Left renal pelvis (tissue), 4 donors: ENCODE measurements at regions not wholly inside any gene's neighbourhood (a gene's known extent, or its start where the extent isn't known, plus 50 kb on each side); places are given as distances from the start of the nearest gene placed in this dataset.

Experiments used
- DNase-seq, 4 donors: peaks; one replicate each; pipeline ENCODE4 v3.0.0-alpha.2; 2013; ENCODE audit warnings: low read depth in 4 of 4, low spot score in 3 of 4

- no peak for DNase-seq
Measured at GRCh38 chr1:56418151-56418631, 161.2 kb downstream of the PLPP3 start.

DNA sequence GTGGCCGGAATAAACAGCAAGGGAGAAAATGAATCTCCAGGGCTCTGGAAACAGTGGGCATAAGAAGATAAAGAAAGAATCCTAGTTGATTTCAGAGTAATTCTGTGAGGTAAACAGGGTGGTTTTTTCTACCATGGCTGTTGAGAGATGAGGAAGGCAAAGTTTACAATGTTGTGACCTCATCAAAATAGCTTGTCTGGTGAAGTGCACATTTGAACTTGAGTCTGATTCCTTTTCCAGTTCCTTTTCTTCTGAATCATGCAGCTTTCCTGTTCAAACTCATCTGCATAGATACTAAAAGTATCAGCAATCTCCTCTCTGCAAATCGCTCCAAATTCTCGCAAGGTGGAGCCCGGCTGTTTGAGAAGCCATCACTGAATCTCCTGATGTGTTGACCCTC lies 161.7 kb downstream of the PLPP3 start:
- DNase-seq, result no peak

DNA sequence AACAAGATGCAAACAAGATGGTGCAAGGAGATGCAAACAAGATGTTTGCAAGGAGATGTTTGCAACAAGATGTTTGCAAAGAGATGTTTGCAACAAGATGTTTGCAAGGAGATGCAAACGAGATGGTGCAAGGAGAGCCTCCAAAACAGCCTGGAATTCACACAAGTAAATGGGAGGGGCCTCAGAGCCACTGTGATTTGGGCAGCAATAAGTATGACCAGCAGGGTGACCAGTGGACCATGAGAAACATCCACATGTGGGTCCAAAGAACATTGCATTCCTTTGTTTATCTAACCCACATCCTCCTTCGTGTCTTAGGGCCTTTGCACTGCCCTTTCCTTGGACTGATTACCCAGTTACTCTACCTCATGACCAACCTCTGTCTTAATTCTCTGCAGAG lies 162.9 kb downstream of the PLPP3 start:
- no peak for DNase-seq

GRCh38 chr1:56415720-56416119 lies 163.6 kb downstream of the PLPP3 start:
- DNase-seq, result no peak

- no peak for DNase-seq
Measured at GRCh38 chr1:56415258-56415657, 164.1 kb downstream of the PLPP3 start.

GRCh38 chr1:56414728-56415224 lies 164.6 kb downstream of the PLPP3 start:
- DNase-seq, result no peak

- DNase-seq, result no peak
Measured at GRCh38 chr1:56413671-56414199, 165.6 kb downstream of the PLPP3 start.

GRCh38 chr1:56411484-56412180 lies 167.7 kb downstream of the PLPP3 start:
- no peak for DNase-seq

DNA sequence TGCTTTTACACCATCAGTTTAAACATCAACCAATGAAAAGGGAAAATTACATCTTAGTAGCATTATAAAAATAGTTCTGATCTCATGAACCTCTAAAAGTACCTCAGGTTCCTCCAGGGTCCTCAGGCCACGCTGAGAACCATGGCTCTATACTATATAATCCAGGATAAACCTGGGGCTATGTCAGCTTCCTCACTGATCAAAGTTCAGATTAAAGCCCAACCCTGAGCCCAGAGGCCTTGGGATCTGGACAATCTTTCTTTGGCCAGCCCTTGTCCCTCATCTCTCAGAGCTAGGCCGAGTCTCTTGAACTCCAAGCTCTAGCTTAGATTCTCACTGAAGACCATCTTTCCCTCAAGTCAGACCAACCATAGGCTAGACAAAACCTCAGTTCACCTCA lies 168.3 kb downstream of the PLPP3 start:
- no peak for DNase-seq

DNA sequence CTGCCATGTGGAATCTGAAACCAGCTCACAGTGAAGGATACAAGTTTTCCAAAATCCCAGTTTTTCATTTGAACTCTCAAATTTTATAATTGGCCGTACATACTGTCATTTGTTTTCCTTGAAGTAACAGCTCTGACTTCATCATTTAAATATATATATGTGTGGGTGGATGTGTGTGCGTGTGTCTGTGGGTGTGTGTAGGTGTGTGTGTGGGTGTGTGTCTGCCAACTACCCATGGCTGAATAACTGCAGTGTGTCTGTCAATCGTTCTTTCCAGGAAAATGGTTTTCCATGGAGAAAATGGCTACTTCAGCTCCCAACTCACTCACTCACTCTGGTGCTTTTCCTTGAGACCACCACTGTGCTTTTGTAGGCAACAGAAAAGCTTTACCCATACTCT lies 169.0 kb downstream of the PLPP3 start:
- DNase-seq, result no peak

GRCh38 chr1:56409112-56409691 lies 170.2 kb downstream of the PLPP3 start:
- no peak for DNase-seq

DNA sequence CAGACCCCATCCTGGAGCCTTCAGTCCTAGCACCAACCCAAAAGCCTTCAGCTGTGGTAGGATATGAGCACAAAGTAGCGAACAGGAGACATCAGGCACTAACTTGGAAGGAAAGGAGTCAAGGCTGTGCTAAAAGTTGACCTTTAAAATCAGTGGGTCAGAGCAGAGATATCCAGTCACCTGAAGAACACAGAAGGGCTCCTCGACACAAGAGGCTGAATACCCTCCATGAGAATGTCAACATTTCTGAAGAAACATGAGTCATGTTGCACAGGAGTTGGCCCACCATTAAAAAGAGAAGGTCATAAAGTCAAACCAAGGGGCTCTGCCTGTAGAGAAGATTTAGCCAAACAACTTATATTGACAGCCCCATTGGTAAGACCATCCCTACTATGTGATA lies 172.5 kb downstream of the PLPP3 start:
- no peak for DNase-seq

GRCh38 chr1:56404561-56405030 lies 174.8 kb downstream of the PLPP3 start:
- no peak for DNase-seq

DNA sequence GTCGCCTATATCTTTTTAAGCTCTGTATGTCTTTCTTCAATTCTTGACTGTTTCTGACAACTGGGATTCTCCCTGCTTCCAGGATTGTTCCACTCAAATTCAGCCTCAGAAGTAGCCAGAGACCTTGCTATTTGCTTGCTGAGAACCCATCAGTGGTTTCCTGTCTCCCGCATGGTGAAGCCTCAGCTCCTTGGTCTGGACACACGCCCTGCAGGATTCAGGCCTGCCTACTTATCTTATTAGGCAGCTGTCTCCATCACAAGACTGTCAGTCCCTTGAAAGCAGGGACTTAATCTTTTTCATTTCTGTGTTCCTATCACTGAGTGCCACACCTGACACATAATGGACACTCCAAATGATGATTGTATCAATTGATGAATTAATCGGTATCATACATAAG lies 175.3 kb downstream of the PLPP3 start:
- no peak for DNase-seq

DNA sequence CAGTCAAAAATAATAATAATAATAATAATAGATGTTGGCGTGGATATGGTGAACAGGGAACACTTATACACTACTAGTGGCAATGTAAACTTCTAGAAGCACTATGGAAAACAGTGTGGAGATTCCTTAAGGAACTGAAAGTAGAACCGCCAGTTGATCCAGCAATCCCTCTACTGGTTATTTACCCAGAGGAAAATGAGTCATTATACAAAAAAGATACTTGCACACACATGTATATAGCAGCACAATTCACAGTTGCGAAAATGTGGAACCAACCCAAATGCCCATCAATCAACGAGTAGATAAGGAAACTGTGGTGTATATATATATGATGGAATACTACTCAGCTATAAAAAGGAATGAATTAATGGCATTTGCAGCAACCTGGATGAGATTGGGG lies 176.0 kb downstream of the PLPP3 start:
- no peak for DNase-seq

- no peak for DNase-seq
Measured at GRCh38 chr1:56401191-56401590, 178.2 kb downstream of the PLPP3 start.

GRCh38 chr1:56400526-56400925 lies 178.8 kb downstream of the PLPP3 start:
- no peak for DNase-seq

- no peak for DNase-seq
Measured at GRCh38 chr1:56399795-56400194, 179.6 kb downstream of the PLPP3 start.

DNA sequence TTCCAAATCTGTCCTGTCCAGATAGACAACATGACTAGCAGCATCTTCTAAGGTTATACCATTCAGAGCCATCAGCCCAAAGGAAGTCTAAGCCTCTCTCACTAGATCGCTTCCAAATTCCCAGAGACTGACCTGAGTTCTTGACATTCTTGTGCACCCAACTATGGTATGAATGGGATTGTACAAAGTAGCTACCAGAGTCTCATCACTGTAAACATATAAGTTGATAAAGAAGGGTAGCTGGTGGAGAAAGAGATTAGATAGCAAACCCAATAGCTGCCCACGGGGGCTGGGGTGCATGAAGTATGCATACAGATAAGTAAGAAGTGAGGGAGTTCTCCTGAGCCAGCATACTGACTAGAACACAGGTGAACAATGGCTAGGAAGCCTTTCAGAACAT lies 180.0 kb downstream of the PLPP3 start:
- DNase-seq, result no peak

DNA sequence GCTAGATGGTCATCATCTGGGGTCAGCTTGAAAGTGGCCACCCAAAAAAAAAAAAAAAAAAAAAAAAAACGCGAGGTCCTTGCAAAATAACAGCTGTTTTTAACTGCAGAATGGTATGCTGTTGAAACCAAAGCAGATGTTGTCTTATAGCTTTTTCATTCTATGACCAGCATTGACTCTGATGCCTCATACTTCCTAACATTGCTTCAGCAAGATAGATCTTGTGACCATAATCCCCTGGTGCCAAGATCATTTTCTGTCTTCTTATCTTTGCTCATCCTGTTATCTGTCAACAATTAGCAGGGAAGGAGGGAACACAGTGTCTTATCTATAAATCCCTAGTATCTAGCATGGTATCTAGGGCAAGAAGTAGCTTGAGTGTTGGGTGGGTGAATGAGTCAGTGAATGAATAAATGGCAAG lies 181.5 kb downstream of the PLPP3 start:
- no peak for DNase-seq

GRCh38 chr1:56397409-56397808 lies 182.0 kb downstream of the PLPP3 start:
- DNase-seq, result no peak

GRCh38 chr1:56396581-56396980 lies 182.8 kb downstream of the PLPP3 start:
- DNase-seq, result no peak
